SK-N-SH (cell line): ENCODE measurements at regions not wholly inside any gene's neighbourhood (a gene's known extent, or its start where the extent isn't known, plus 50 kb on each side); places are given as distances from the start of the nearest gene placed in this dataset.

Source experiments
- CTCF ChIA-PET: fragments of 300-600, 350-600 bp; formaldehyde crosslinking; extraction: SDS; loops from one replicate; lab custom pipeline; 2021; lab: Yijun Ruan, JAX
- POLR2A ChIA-PET: fragments of 350-600 bp; sonication (Branson Sonifier 250); formaldehyde crosslinking; extraction: SDS; loops from one replicate; lab custom pipeline; 2020; ENCODE audit warnings: antibody characterized with exemption, inconsistent platforms; lab: Yijun Ruan, JAX
- DNase-seq: peaks from one replicate; pipeline ENCODE4 v3.0.0; 2012
- H2AFZ ChIP-seq: fragments of 200-600 bp; sonication (generic); 2 replicates; pipeline ENCODE4 v1.8.1; 2016; ENCODE audit warnings: antibody characterized with exemption, mild to moderate bottlenecking, low read depth
- H3F3A ChIP-seq: fragments of 200-600 bp; sonication (generic); replicated peaks from 2 replicates; pipeline ENCODE3; 2016; ENCODE audit warnings: antibody characterized with exemption, mild to moderate bottlenecking; ENCODE audit not compliant: insufficient read depth
- H3K27ac ChIP-seq, 2 experiments: fragments of 200-500 bp in 1 of 2; fragments of 200-600 bp in 1 of 2; sonication (Bioruptor generic) in 1 of 2; sonication (generic), shearing (Covaris generic) in 1 of 2; 2 replicates each; pipeline versions ENCODE4 v1.5.1 to v1.6.1; 2014 to 2016; ENCODE audit warnings: low read depth in 2 of 2, inconsistent platforms in 1 of 2, low read length in 1 of 2, mild to moderate bottlenecking in 1 of 2, mixed read lengths in 1 of 2
- H3K27me3 ChIP-seq: fragments of 200-600 bp; sonication (generic), shearing (Covaris generic); 2 replicates; pipeline ENCODE4 v1.6.1; 2016; ENCODE audit warnings: mixed run types; ENCODE audit not compliant: insufficient read depth
- H3K36me3 ChIP-seq, 2 experiments: fragments of 200-500 bp in 1 of 2; fragments of 200-600 bp in 1 of 2; sonication (Bioruptor generic) in 1 of 2; sonication (generic) in 1 of 2; replicated peaks in 1 of 2; 2 replicates each; pipeline versions ENCODE3 to v1.5.1; 2014 to 2016; ENCODE audit warnings: low read length in 1 of 2, mild to moderate bottlenecking in 1 of 2; ENCODE audit not compliant: insufficient read depth in 2 of 2, control insufficient read depth in 1 of 2
- H3K4me1 ChIP-seq, 2 experiments: fragments of 200-500 bp in 1 of 2; fragments of 200-600 bp in 1 of 2; sonication (Bioruptor generic) in 1 of 2; sonication (generic), shearing (Covaris generic) in 1 of 2; 2 replicates each; pipeline versions ENCODE4 v1.5.1 to v1.6.1; 2014 to 2016; ENCODE audit warnings: low read depth in 1 of 2, low read length in 1 of 2, mixed run types in 1 of 2; ENCODE audit not compliant: insufficient read depth in 2 of 2, control insufficient read depth in 1 of 2
- H3K4me2 ChIP-seq: fragments of 200-600 bp; sonication (generic), shearing (Covaris generic); 2 replicates; pipeline ENCODE4 v1.6.1; 2017; ENCODE audit warnings: mixed run types
- H3K4me3 ChIP-seq, 2 experiments: fragments of 200-500 bp in 1 of 2; fragments of 200-600 bp in 1 of 2; sonication (Bioruptor generic) in 1 of 2; sonication (generic), shearing (Covaris generic) in 1 of 2; 2 replicates each; pipeline versions ENCODE4 v1.5.1 to v1.8.1; 2014 to 2016; ENCODE audit warnings: low read depth in 2 of 2, inconsistent platforms in 1 of 2, low read length in 1 of 2, mild to moderate bottlenecking in 1 of 2, mixed read lengths in 1 of 2, moderate library complexity in 1 of 2
- H3K79me2 ChIP-seq: fragments of 200-600 bp; sonication (generic); 2 replicates; pipeline ENCODE4 v1.8.1; 2017; ENCODE audit warnings: mild to moderate bottlenecking; ENCODE audit not compliant: insufficient read depth
- H3K9ac ChIP-seq: fragments of 200-600 bp; sonication (generic); 2 replicates; pipeline ENCODE4 v1.6.1; 2017; ENCODE audit warnings: mixed run types
- H3K9me2 ChIP-seq: fragments of 200-600 bp; sonication (generic); 2 replicates; pipeline ENCODE4 v1.6.1; 2017; ENCODE audit warnings: mixed run types
- H3K9me3 ChIP-seq: fragments of 200-600 bp; sonication (generic); 2 replicates; pipeline ENCODE4 v1.6.1; 2017; ENCODE audit warnings: mixed run types, mild to moderate bottlenecking, moderate library complexity
- H4K20me1 ChIP-seq: fragments of 200-600 bp; sonication (generic); 2 replicates; pipeline ENCODE4 v1.6.1; 2017; ENCODE audit warnings: mild to moderate bottlenecking, mixed run types; ENCODE audit not compliant: insufficient read depth
- ELF1 ChIP-seq: IDR thresholded peaks from 2 replicates; pipeline ENCODE4 v1.4.0; 2012
- EZH2phosphoT487 ChIP-seq: fragments of 200-600 bp; sonication (generic); IDR thresholded peaks from 2 replicates; pipeline ENCODE4 v1.6.1; 2017; ENCODE audit warnings: low read depth, mixed run types, mild to moderate bottlenecking, antibody characterized with exemption, moderate library complexity, borderline replicate concordance
- FOXM1 ChIP-seq: IDR thresholded peaks from 2 replicates; pipeline ENCODE4 v1.4.0; 2012; ENCODE audit warnings: low read depth, mild to moderate bottlenecking
- GATA2 ChIP-seq: sonication (generic); formaldehyde crosslinking; IDR thresholded peaks from 2 replicates; pipeline ENCODE4 v1.5.0; 2020; ENCODE audit warnings: mild to moderate bottlenecking, missing genetic modification reagents
- MEF2A ChIP-seq: IDR thresholded peaks from 2 replicates; pipeline ENCODE4 v1.4.0; 2012; ENCODE audit warnings: low read depth, borderline replicate concordance
- POLR2AphosphoS5 ChIP-seq: IDR thresholded peaks from 2 replicates; pipeline ENCODE4 v1.6.1; 2012; ENCODE audit warnings: low read depth, low read length
- TAF1 ChIP-seq: IDR thresholded peaks from 2 replicates; pipeline ENCODE4 v1.6.1; 2012; ENCODE audit warnings: low read depth, mild to moderate bottlenecking, low read length, moderate library complexity, borderline replicate concordance
- WGBS: methylation state at CpG from one replicate; pipeline ENCODE4 v1.1.6; 2017; ENCODE audit warnings: low lambda C conversion rate; 5-methylcytosine and 5-hydroxymethylcytosine counted together
- TF ChIP-seq, protein P1 (sequence below): IDR thresholded peaks from 2 replicates; pipeline ENCODE4 v1.4.0; 2012; ENCODE audit warnings: low read depth
- TF ChIP-seq, protein P2 (sequence below): IDR thresholded peaks from 2 replicates; pipeline ENCODE4; 2012
- TF ChIP-seq, protein P3 (sequence below): IDR thresholded peaks from 2 replicates; pipeline ENCODE4 v1.4.0; 2012; ENCODE audit warnings: low read depth, borderline replicate concordance
- TF ChIP-seq, protein P4 (sequence below): IDR thresholded peaks from 2 replicates; pipeline ENCODE4 v1.6.1; 2012; ENCODE audit warnings: mild to moderate bottlenecking, low read depth, low read length, moderate library complexity

DNA sequence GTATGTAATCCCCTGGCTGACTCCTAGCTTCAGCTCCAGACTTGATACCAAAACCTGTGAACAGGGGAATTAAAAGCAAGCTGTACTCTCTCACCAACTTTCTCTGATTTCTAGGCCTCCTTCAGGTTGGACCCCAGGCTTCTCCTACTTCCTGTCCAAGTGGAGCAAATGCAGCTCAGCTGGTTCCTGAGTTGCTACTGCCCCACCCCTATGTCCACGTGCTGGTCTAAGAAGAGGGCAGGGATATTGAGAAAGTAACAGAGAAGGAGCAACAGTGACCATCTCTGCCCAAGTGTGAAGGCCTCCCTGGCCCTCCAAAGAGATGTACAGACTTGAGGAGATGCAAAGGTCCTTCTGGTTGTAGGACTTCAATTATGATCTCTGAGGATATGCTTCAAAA is 188.3 kb upstream of the MCHR2 start:
- Histone ChIP-seq H3K4me2 (no peak overlapping the region), H3K4me1 (no peaks in the 10 kb centered on the region; a peak in 1 of 4 replicates), H3K4me3 (no peak overlapping the region), H3K36me3 (no peaks in the 10 kb centered on the region), H3K79me2 (no peaks in the 10 kb centered on the region), H2AFZ (no peak overlapping the region; the same call in 1 of the 2 replicates), H3K27ac (no peak overlapping the region), H3F3A (no peaks in the 10 kb centered on the region), H4K20me1 (no peaks in the 10 kb centered on the region), H3K27me3 (no peaks in the 10 kb centered on the region), H3K9me3 (no peaks in the 10 kb centered on the region), H3K9ac (no peak overlapping the region), H3K9me2 (no peaks in the 10 kb centered on the region)
- ChIA-PET CTCF (interaction anchor here (0.6 kb wide), 1 partner anchor 28 kb away, joined by 3 read pairs; no protein-coding TSS in a partner anchor), POLR2A (no interaction called here)
- TF ChIP-seq FOXM1 (no peak), TAF1 (no peak), POLR2AphosphoS5 (no peak), ELF1 (no peak), EZH2phosphoT487 (no peak), GATA2 (no peak)
- TF ChIP-seq, protein P1, sequence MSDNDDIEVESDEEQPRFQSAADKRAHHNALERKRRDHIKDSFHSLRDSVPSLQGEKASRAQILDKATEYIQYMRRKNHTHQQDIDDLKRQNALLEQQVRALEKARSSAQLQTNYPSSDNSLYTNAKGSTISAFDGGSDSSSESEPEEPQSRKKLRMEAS, result no peak
- TF ChIP-seq, protein P2, sequence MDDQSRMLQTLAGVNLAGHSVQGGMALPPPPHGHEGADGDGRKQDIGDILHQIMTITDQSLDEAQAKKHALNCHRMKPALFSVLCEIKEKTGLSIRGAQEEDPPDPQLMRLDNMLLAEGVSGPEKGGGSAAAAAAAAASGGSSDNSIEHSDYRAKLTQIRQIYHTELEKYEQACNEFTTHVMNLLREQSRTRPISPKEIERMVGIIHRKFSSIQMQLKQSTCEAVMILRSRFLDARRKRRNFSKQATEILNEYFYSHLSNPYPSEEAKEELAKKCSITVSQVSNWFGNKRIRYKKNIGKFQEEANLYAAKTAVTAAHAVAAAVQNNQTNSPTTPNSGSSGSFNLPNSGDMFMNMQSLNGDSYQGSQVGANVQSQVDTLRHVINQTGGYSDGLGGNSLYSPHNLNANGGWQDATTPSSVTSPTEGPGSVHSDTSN, result no peak
- DNase-seq, result no peak
- 25% methylated on average over 1 of the region's 1 CpG for WGBS

DNA sequence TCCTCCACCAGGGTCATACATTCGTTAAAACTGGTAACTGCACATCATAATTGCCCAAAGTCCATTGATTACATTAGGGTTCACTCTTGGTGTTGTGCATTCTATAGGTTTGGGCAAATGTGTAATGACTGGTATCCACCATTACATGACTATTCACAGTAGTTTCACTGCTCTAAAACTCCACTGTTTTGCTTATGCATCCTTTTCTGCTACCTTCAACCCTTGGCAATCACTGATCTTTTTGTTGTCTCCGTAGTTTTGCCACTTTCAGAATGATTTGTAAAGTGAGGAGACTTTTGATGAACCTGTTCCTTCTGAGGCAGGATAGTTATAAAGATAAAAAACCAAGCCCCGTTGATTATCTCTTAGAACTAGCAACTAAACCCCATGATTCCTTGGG is 187.3 kb upstream of the MCHR2 start:
- H3F3A ChIP-seq, result no peaks in the 10 kb centered on the region
- H3K9me3 ChIP-seq, result no peaks in the 10 kb centered on the region
- no peak overlapping the region for H2AFZ ChIP-seq
- peaks cover 0 to 3% of the 10 kb centered on the region in 2 experiments; a peak in 1 of 4 replicates for H3K4me1 ChIP-seq
- 35% methylated on average over 3 of the region's 3 CpGs for WGBS
- DNase-seq, result no peak
- CTCF ChIA-PET, result no interaction called here
- no peak overlapping the region for H3K9ac ChIP-seq
- TF ChIP-seq, protein P3, sequence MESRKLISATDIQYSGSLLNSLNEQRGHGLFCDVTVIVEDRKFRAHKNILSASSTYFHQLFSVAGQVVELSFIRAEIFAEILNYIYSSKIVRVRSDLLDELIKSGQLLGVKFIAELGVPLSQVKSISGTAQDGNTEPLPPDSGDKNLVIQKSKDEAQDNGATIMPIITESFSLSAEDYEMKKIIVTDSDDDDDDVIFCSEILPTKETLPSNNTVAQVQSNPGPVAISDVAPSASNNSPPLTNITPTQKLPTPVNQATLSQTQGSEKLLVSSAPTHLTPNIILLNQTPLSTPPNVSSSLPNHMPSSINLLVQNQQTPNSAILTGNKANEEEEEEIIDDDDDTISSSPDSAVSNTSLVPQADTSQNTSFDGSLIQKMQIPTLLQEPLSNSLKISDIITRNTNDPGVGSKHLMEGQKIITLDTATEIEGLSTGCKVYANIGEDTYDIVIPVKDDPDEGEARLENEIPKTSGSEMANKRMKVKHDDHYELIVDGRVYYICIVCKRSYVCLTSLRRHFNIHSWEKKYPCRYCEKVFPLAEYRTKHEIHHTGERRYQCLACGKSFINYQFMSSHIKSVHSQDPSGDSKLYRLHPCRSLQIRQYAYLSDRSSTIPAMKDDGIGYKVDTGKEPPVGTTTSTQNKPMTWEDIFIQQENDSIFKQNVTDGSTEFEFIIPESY, result no peak
- no peak for TF ChIP-seq MEF2A
- TF ChIP-seq, protein P4, sequence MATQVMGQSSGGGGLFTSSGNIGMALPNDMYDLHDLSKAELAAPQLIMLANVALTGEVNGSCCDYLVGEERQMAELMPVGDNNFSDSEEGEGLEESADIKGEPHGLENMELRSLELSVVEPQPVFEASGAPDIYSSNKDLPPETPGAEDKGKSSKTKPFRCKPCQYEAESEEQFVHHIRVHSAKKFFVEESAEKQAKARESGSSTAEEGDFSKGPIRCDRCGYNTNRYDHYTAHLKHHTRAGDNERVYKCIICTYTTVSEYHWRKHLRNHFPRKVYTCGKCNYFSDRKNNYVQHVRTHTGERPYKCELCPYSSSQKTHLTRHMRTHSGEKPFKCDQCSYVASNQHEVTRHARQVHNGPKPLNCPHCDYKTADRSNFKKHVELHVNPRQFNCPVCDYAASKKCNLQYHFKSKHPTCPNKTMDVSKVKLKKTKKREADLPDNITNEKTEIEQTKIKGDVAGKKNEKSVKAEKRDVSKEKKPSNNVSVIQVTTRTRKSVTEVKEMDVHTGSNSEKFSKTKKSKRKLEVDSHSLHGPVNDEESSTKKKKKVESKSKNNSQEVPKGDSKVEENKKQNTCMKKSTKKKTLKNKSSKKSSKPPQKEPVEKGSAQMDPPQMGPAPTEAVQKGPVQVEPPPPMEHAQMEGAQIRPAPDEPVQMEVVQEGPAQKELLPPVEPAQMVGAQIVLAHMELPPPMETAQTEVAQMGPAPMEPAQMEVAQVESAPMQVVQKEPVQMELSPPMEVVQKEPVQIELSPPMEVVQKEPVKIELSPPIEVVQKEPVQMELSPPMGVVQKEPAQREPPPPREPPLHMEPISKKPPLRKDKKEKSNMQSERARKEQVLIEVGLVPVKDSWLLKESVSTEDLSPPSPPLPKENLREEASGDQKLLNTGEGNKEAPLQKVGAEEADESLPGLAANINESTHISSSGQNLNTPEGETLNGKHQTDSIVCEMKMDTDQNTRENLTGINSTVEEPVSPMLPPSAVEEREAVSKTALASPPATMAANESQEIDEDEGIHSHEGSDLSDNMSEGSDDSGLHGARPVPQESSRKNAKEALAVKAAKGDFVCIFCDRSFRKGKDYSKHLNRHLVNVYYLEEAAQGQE, result no peak
- TF ChIP-seq, all 33 proteins: peak for 0
- Histone ChIP-seq H3K9me2 (no peaks in the 10 kb centered on the region), H3K27ac (no peak overlapping the region), H3K4me2 (no peak overlapping the region), H4K20me1 (no peaks in the 10 kb centered on the region), H3K27me3 (no peaks in the 10 kb centered on the region), H3K36me3 (no peaks in the 10 kb centered on the region), H3K79me2 (no peaks in the 10 kb centered on the region), H3K4me3 (no peak overlapping the region)
- POLR2A ChIA-PET, result no interaction called here
